ENCODE measurements at regions not wholly inside any gene's neighbourhood (a gene's known extent, or its start where the extent isn't known, plus 50 kb on each side); places are given as distances from the start of the nearest gene placed in this dataset.
A peak's percentile ranks its signal among the peaks of the same experiment; 100 is the strongest.

GRCh38 chr13:84029396-84029795 is 147.1 kb upstream of the SLITRK1 start:
- TF ChIP-seq POU2F2 (IDR thresholded peaks at IDR 0.05; ENCODE audit: low read depth, low read length) (no peak), TAF1 (IDR thresholded peaks at IDR 0.05; ENCODE audit: low read depth, low read length) (no peak), POLR2AphosphoS5 (IDR thresholded peaks at IDR 0.05; ENCODE audit: low read depth, low read length) (no peak), PAX5 (IDR thresholded peaks at IDR 0.05; ENCODE audit: insufficient read depth, low read length, severe bottlenecking) (no peak), SPI1 (IDR thresholded peaks at IDR 0.05; ENCODE audit: low read depth, low read length) (no peak), POLR2A (IDR thresholded peaks at IDR 0.05; ENCODE audit: low read depth, low read length) (no peak)
- no peak for DNase-seq (ENCODE audit: insufficient read length, low spot score)
- FAIRE-seq, result no peak

- DNase-seq (ENCODE audit: insufficient read length, low spot score) (no peak), FAIRE-seq (no peak)
- TF ChIP-seq TAF1 (IDR thresholded peaks at IDR 0.05; ENCODE audit: low read depth, low read length) (no peak), POLR2A (IDR thresholded peaks at IDR 0.05; ENCODE audit: low read depth, low read length) (no peak), POLR2AphosphoS5 (IDR thresholded peaks at IDR 0.05; ENCODE audit: low read depth, low read length) (no peak), POU2F2 (IDR thresholded peaks at IDR 0.05; ENCODE audit: low read depth, low read length) (no peak), SPI1 (IDR thresholded peaks at IDR 0.05; ENCODE audit: low read depth, low read length) (no peak), PAX5 (IDR thresholded peaks at IDR 0.05; ENCODE audit: insufficient read depth, low read length, severe bottlenecking) (no peak)
Measured at GRCh38 chr13:84025824-84026223, 143.6 kb upstream of the SLITRK1 start.

- no peak for TF ChIP-seq PAX5 (IDR thresholded peaks at IDR 0.05; ENCODE audit: insufficient read depth, low read length, severe bottlenecking)
- TF ChIP-seq POLR2AphosphoS5 (IDR thresholded peaks at IDR 0.05; ENCODE audit: low read depth, low read length), result no peak
- TF ChIP-seq TAF1 (IDR thresholded peaks at IDR 0.05; ENCODE audit: low read depth, low read length), result no peak
- FAIRE-seq (no peak), DNase-seq (ENCODE audit: insufficient read length, low spot score) (no peak)
Measured at GRCh38 chr13:83996415-83996814, 114.1 kb upstream of the SLITRK1 start.

- DNase-seq (ENCODE audit: insufficient read length, low spot score) (no peak), FAIRE-seq (no peak)
- TF ChIP-seq POLR2AphosphoS5 (IDR thresholded peaks at IDR 0.05; ENCODE audit: low read depth, low read length), result no peak
- no peak for TF ChIP-seq SPI1 (IDR thresholded peaks at IDR 0.05; ENCODE audit: low read depth, low read length)
- no peak for TF ChIP-seq PAX5 (IDR thresholded peaks at IDR 0.05; ENCODE audit: insufficient read depth, low read length, severe bottlenecking)
- TF ChIP-seq POLR2A (IDR thresholded peaks at IDR 0.05; ENCODE audit: low read depth, low read length), result no peak
- TF ChIP-seq TAF1 (IDR thresholded peaks at IDR 0.05; ENCODE audit: low read depth, low read length), result no peak
- TF ChIP-seq POU2F2 (IDR thresholded peaks at IDR 0.05; ENCODE audit: low read depth, low read length), result no peak
Measured at GRCh38 chr13:83995930-83996329, 113.7 kb upstream of the SLITRK1 start.

- FAIRE-seq, result peak; percentile 51
- TF ChIP-seq SPI1 (IDR thresholded peaks at IDR 0.05; ENCODE audit: low read depth, low read length), result no peak
- TF ChIP-seq PAX5 (IDR thresholded peaks at IDR 0.05; ENCODE audit: insufficient read depth, low read length, severe bottlenecking), result no peak
- TF ChIP-seq POLR2AphosphoS5 (IDR thresholded peaks at IDR 0.05; ENCODE audit: low read depth, low read length), result no peak
- TF ChIP-seq POLR2A (IDR thresholded peaks at IDR 0.05; ENCODE audit: low read depth, low read length), result no peak
- no peak for TF ChIP-seq TAF1 (IDR thresholded peaks at IDR 0.05; ENCODE audit: low read depth, low read length)
- no peak; the same call in 1 of the 2 replicates for TF ChIP-seq POU2F2 (IDR thresholded peaks at IDR 0.05; ENCODE audit: low read depth, low read length)
Measured at GRCh38 chr13:83992566-83993358, 110.5 kb upstream of the SLITRK1 start.

GRCh38 chr13:83987394-83987793 is 105.1 kb upstream of the SLITRK1 start:
- no peak for FAIRE-seq
- DNase-seq (ENCODE audit: insufficient read length, low spot score), result no peak
- TF ChIP-seq POLR2A (IDR thresholded peaks at IDR 0.05; ENCODE audit: low read depth, low read length) (no peak), POLR2AphosphoS5 (IDR thresholded peaks at IDR 0.05; ENCODE audit: low read depth, low read length) (no peak), SPI1 (IDR thresholded peaks at IDR 0.05; ENCODE audit: low read depth, low read length) (no peak), TAF1 (IDR thresholded peaks at IDR 0.05; ENCODE audit: low read depth, low read length) (no peak), PAX5 (IDR thresholded peaks at IDR 0.05; ENCODE audit: insufficient read depth, low read length, severe bottlenecking) (no peak), POU2F2 (IDR thresholded peaks at IDR 0.05; ENCODE audit: low read depth, low read length) (no peak)

More at GRCh38 chr13:83992566-83993358, 110.5 kb upstream of the SLITRK1 start:
- no peak for DNase-seq (ENCODE audit: insufficient read length, low spot score)

GRCh38 chr13:83984793-83985192 is 102.5 kb upstream of the SLITRK1 start:
- DNase-seq (ENCODE audit: insufficient read length, low spot score) (no peak), FAIRE-seq (no peak)
- TF ChIP-seq PAX5 (IDR thresholded peaks at IDR 0.05; ENCODE audit: insufficient read depth, low read length, severe bottlenecking) (no peak), SPI1 (IDR thresholded peaks at IDR 0.05; ENCODE audit: low read depth, low read length) (no peak), TAF1 (IDR thresholded peaks at IDR 0.05; ENCODE audit: low read depth, low read length) (no peak)

GRCh38 chr13:83980331-83980730 is 98.1 kb upstream of the SLITRK1 start:
- FAIRE-seq, result no peak
- TF ChIP-seq SPI1 (IDR thresholded peaks at IDR 0.05; ENCODE audit: low read depth, low read length), result no peak
- no peak for TF ChIP-seq TAF1 (IDR thresholded peaks at IDR 0.05; ENCODE audit: low read depth, low read length)
- no peak for TF ChIP-seq POLR2AphosphoS5 (IDR thresholded peaks at IDR 0.05; ENCODE audit: low read depth, low read length)
- no peak for TF ChIP-seq POLR2A (IDR thresholded peaks at IDR 0.05; ENCODE audit: low read depth, low read length)
- no peak for TF ChIP-seq PAX5 (IDR thresholded peaks at IDR 0.05; ENCODE audit: insufficient read depth, low read length, severe bottlenecking)
- no peak for TF ChIP-seq POU2F2 (IDR thresholded peaks at IDR 0.05; ENCODE audit: low read depth, low read length)
- no peak for DNase-seq (ENCODE audit: insufficient read length, low spot score)

- FAIRE-seq (no peak), DNase-seq (ENCODE audit: insufficient read length, low spot score) (no peak)
Measured at GRCh38 chr13:83975655-83976165, 93.4 kb upstream of the SLITRK1 start.

More at GRCh38 chr13:83975655-83976165, 93.4 kb upstream of the SLITRK1 start:
- TF ChIP-seq SPI1 (IDR thresholded peaks at IDR 0.05; ENCODE audit: low read depth, low read length), result no peak
- no peak for TF ChIP-seq PAX5 (IDR thresholded peaks at IDR 0.05; ENCODE audit: insufficient read depth, low read length, severe bottlenecking)
- TF ChIP-seq POLR2A (IDR thresholded peaks at IDR 0.05; ENCODE audit: low read depth, low read length), result no peak
- TF ChIP-seq TAF1 (IDR thresholded peaks at IDR 0.05; ENCODE audit: low read depth, low read length), result no peak
- no peak for TF ChIP-seq POLR2AphosphoS5 (IDR thresholded peaks at IDR 0.05; ENCODE audit: low read depth, low read length)
- TF ChIP-seq POU2F2 (IDR thresholded peaks at IDR 0.05; ENCODE audit: low read depth, low read length), result no peak

All from GM12891 (cell line).